Large intestine (tissue), 3 donors: ENCODE measurements at regions not wholly inside any gene's neighbourhood (a gene's known extent, or its start where the extent isn't known, plus 50 kb on each side); places are given as distances from the start of the nearest gene placed in this dataset.

Source experiments
- DNase-seq, 2 donors: peaks; one replicate each; pipeline versions ENCODE4 v3.0.0 to v3.0.0-alpha.2; 2013
- H3K27ac ChIP-seq: one replicate; pipeline ENCODE4 v1.5.1; 2013; ENCODE audit warnings: low read length
- H3K27me3 ChIP-seq: 2 replicates; pipeline ENCODE4 v1.6.1; 2013; ENCODE audit warnings: low read length; ENCODE audit not compliant: control insufficient read depth, insufficient read depth
- H3K36me3 ChIP-seq: 2 replicates; pipeline ENCODE4 v1.6.1; 2013; ENCODE audit warnings: low read length; ENCODE audit not compliant: control insufficient read depth, insufficient read depth
- H3K4me1 ChIP-seq: one replicate; pipeline ENCODE4 v1.6.1; 2013; ENCODE audit warnings: low read length; ENCODE audit not compliant: control insufficient read depth, insufficient read depth
- H3K4me3 ChIP-seq: one replicate; pipeline ENCODE4 v1.5.1; 2013; ENCODE audit warnings: low read length
- H3K9me3 ChIP-seq: one replicate; pipeline ENCODE4 v1.6.1; 2013; ENCODE audit warnings: mild to moderate bottlenecking, low read depth, low read length, moderate library complexity; ENCODE audit not compliant: control insufficient read depth
- WGBS: methylation state at CpG from one replicate; pipeline ENCODE4 v1.1.5; 2013; ENCODE audit warnings: low lambda C conversion rate; ENCODE audit not compliant: insufficient coverage; 5-methylcytosine and 5-hydroxymethylcytosine counted together

- H3K36me3 ChIP-seq: no peaks in the 10 kb centered on the region
- no peaks in the 10 kb centered on the region for H3K27me3 ChIP-seq
- WGBS: 60% methylated on average over 1 of the region's 1 CpG
- H3K4me1 ChIP-seq: no peaks in the 10 kb centered on the region
- H3K27ac ChIP-seq: no peak overlapping the region
- no peak overlapping the region for H3K4me3 ChIP-seq
- H3K9me3 ChIP-seq: no peaks in the 10 kb centered on the region
- no peak for DNase-seq
Measured at GRCh38 chr14:38504175-38504574, 248.3 kb upstream of the CLEC14A start.

- H3K27ac ChIP-seq: no peak overlapping the region
- H3K36me3 ChIP-seq: no peaks in the 10 kb centered on the region
- H3K27me3 ChIP-seq: no peaks in the 10 kb centered on the region
- DNase-seq: no peak
- WGBS: no CpG with 5 or more reads among the region's 2 CpGs
- H3K9me3 ChIP-seq: no peaks in the 10 kb centered on the region
- no peaks in the 10 kb centered on the region for H3K4me1 ChIP-seq
- no peak overlapping the region for H3K4me3 ChIP-seq
Measured at GRCh38 chr14:38502239-38502638, 246.3 kb upstream of the CLEC14A start.

- Histone ChIP-seq H3K27me3 (no peaks in the 10 kb centered on the region), H3K27ac (no peak overlapping the region), H3K36me3 (no peaks in the 10 kb centered on the region), H3K9me3 (no peaks in the 10 kb centered on the region), H3K4me1 (no peaks in the 10 kb centered on the region), H3K4me3 (no peak overlapping the region)
- no peak for DNase-seq
Measured at GRCh38 chr14:38500125-38500524, 244.2 kb upstream of the CLEC14A start.

- H3K27me3 ChIP-seq: no peaks in the 10 kb centered on the region
- 75% methylated on average over 1 of the region's 1 CpG for WGBS
Measured at GRCh38 chr14:38496092-38496491, 240.2 kb upstream of the CLEC14A start.

GRCh38 chr14:38490273-38490672 lies 234.4 kb upstream of the CLEC14A start:
- DNase-seq: no peak
- no peaks in the 10 kb centered on the region for H3K27me3 ChIP-seq
- no peak overlapping the region for H3K27ac ChIP-seq
- H3K36me3 ChIP-seq: no peaks in the 10 kb centered on the region
- no peaks in the 10 kb centered on the region for H3K4me1 ChIP-seq
- H3K4me3 ChIP-seq: no peak overlapping the region
- H3K9me3 ChIP-seq: no peaks in the 10 kb centered on the region

More at GRCh38 chr14:38496092-38496491, 240.2 kb upstream of the CLEC14A start:
- no peaks in the 10 kb centered on the region for H3K4me1 ChIP-seq
- no peaks in the 10 kb centered on the region for H3K9me3 ChIP-seq
- H3K4me3 ChIP-seq: no peak overlapping the region
- DNase-seq: no peak
- no peak overlapping the region for H3K27ac ChIP-seq
- H3K36me3 ChIP-seq: no peaks in the 10 kb centered on the region

GRCh38 chr14:38485026-38485425 lies 229.1 kb upstream of the CLEC14A start:
- H3K9me3 ChIP-seq: no peaks in the 10 kb centered on the region
- H3K4me3 ChIP-seq: no peak overlapping the region
- H3K27me3 ChIP-seq: no peaks in the 10 kb centered on the region
- DNase-seq: no peak
- H3K36me3 ChIP-seq: no peaks in the 10 kb centered on the region
- WGBS: 57% methylated on average over 1 of the region's 2 CpGs
- no peaks in the 10 kb centered on the region for H3K4me1 ChIP-seq
- no peak overlapping the region for H3K27ac ChIP-seq

GRCh38 chr14:38481952-38482678 lies 226.2 kb upstream of the CLEC14A start:
- DNase-seq: no peak
- WGBS: no CpG with 5 or more reads among the region's 2 CpGs
- Histone ChIP-seq H3K27me3 (no peaks in the 10 kb centered on the region), H3K27ac (no peak overlapping the region), H3K9me3 (peaks cover 3% of the 10 kb centered on the region), H3K36me3 (no peaks in the 10 kb centered on the region), H3K4me3 (no peak overlapping the region), H3K4me1 (no peaks in the 10 kb centered on the region)

GRCh38 chr14:38469156-38469555 lies 213.3 kb upstream of the CLEC14A start:
- Histone ChIP-seq H3K9me3 (no peaks in the 10 kb centered on the region), H3K27ac (no peak overlapping the region), H3K4me1 (no peaks in the 10 kb centered on the region), H3K27me3 (no peaks in the 10 kb centered on the region), H3K36me3 (no peaks in the 10 kb centered on the region), H3K4me3 (no peak overlapping the region)
- DNase-seq: no peak
- WGBS: 100% methylated on average over 2 of the region's 2 CpGs

GRCh38 chr14:38442208-38442607 lies 186.3 kb upstream of the CLEC14A start:
- Histone ChIP-seq H3K27ac (no peak overlapping the region), H3K9me3 (peaks cover 2% of the 10 kb centered on the region), H3K36me3 (no peaks in the 10 kb centered on the region), H3K4me3 (no peak overlapping the region), H3K27me3 (no peaks in the 10 kb centered on the region), H3K4me1 (no peaks in the 10 kb centered on the region)
- DNase-seq: no peak
- WGBS: 62% methylated on average over 3 of the region's 3 CpGs

- WGBS: 44% methylated on average over 1 of the region's 2 CpGs
- Histone ChIP-seq H3K27me3 (no peaks in the 10 kb centered on the region), H3K4me1 (no peaks in the 10 kb centered on the region), H3K4me3 (no peak overlapping the region), H3K27ac (no peak overlapping the region), H3K9me3 (no peaks in the 10 kb centered on the region), H3K36me3 (no peaks in the 10 kb centered on the region)
- DNase-seq: no peak
Measured at GRCh38 chr14:38432186-38432585, 176.3 kb upstream of the CLEC14A start.

- Histone ChIP-seq H3K4me1 (no peaks in the 10 kb centered on the region), H3K36me3 (no peaks in the 10 kb centered on the region), H3K9me3 (no peaks in the 10 kb centered on the region), H3K4me3 (no peak overlapping the region), H3K27ac (no peak overlapping the region), H3K27me3 (no peaks in the 10 kb centered on the region)
- WGBS: 92% methylated on average over 1 of the region's 4 CpGs
- DNase-seq: no peak
Measured at GRCh38 chr14:38431156-38431555, 175.3 kb upstream of the CLEC14A start.
